NOMO-1 treated with dmso at 0.1 percent for 144 hours (cell line): ENCODE measurements at regions not wholly inside any gene's neighbourhood (a gene's known extent, or its start where the extent isn't known, plus 50 kb on each side); places are given as distances from the start of the nearest gene placed in this dataset.
A peak's percentile ranks its signal among the peaks of the same experiment; 100 is the strongest.
"Not testable (repeated sequence)": the region's sequence is repeated elsewhere in the genome, so short reads cannot be mapped to it uniquely, and the experiment has no call there.

ENCODE experiments used
- DNase-seq: peaks from one replicate; lab custom pipeline; 2025; ENCODE audit not compliant: unreplicated experiment; lab: John Stamatoyannopoulos, UW

- DNase-seq = no peak
Measured at GRCh38 chr15:88994286-88994685, 81.1 kb upstream of the MFGE8 start.

- no peak for DNase-seq
Measured at GRCh38 chr15:88995449-88995848, 82.3 kb upstream of the MFGE8 start.

- no peak for DNase-seq
Measured at GRCh38 chr15:88997531-88997930, 84.4 kb upstream of the MFGE8 start.

GRCh38 chr15:88998980-88999713 is 86.0 kb upstream of the MFGE8 start:
- no peak for DNase-seq

GRCh38 chr15:89001708-89002275 is 86.5 kb upstream of the ABHD2 start:
- not testable (repeated sequence) for DNase-seq

- DNase-seq = no peak
Measured at GRCh38 chr15:89002281-89002761, 85.9 kb upstream of the ABHD2 start.

- DNase-seq = no peak
Measured at GRCh38 chr15:89002830-89003229, 85.4 kb upstream of the ABHD2 start.

GRCh38 chr15:89003865-89004725 is 84.2 kb upstream of the ABHD2 start:
- DNase-seq = no peak

- DNase-seq = no peak
Measured at GRCh38 chr15:89004726-89005030, 83.6 kb upstream of the ABHD2 start.

- DNase-seq = not testable (repeated sequence)
Measured at GRCh38 chr15:89007527-89007926, 80.7 kb upstream of the ABHD2 start.

- no peak for DNase-seq
Measured at GRCh38 chr15:89007989-89008388, 80.3 kb upstream of the ABHD2 start.

- DNase-seq = no peak
Measured at GRCh38 chr15:89009080-89009479, 79.2 kb upstream of the ABHD2 start.

GRCh38 chr15:89015412-89016097 is 72.7 kb upstream of the ABHD2 start:
- no peak for DNase-seq

- DNase-seq = no peak
Measured at GRCh38 chr15:89016549-89017041, 71.7 kb upstream of the ABHD2 start.

GRCh38 chr15:89017370-89018066 is 70.7 kb upstream of the ABHD2 start:
- DNase-seq = peak; percentile 46

GRCh38 chr15:89018207-89018606 is 70.0 kb upstream of the ABHD2 start:
- no peak for DNase-seq

- DNase-seq = no peak
Measured at GRCh38 chr15:89019436-89019835, 68.8 kb upstream of the ABHD2 start.

GRCh38 chr15:89021224-89021623 is 67.0 kb upstream of the ABHD2 start:
- DNase-seq = no peak

GRCh38 chr15:89021886-89022285 is 66.4 kb upstream of the ABHD2 start:
- DNase-seq = not testable (repeated sequence)

GRCh38 chr15:89023311-89023961 is 64.8 kb upstream of the ABHD2 start:
- no peak for DNase-seq
